Neural cell (in vitro differentiated cells): ENCODE measurements at regions not wholly inside any gene's neighbourhood (a gene's known extent, or its start where the extent isn't known, plus 50 kb on each side); places are given as distances from the start of the nearest gene placed in this dataset.
"Not testable (repeated sequence)": the region's sequence is repeated elsewhere in the genome, so short reads cannot be mapped to it uniquely, and the experiment has no call there.

Experiments used
- H2AFZ ChIP-seq: fragments of 200-600, 300-800 bp; sonication (generic), shearing (Covaris generic); 2 replicates; pipeline ENCODE4 v1.6.0; 2014; ENCODE audit warnings: low read depth, mild to moderate bottlenecking, antibody characterized with exemption, low read length, moderate library complexity
- H3F3A ChIP-seq: fragments of 200-600 bp; shearing (Covaris generic); 2 replicates; pipeline ENCODE4 v1.6.1; 2016; ENCODE audit warnings: mild to moderate bottlenecking, moderate library complexity, mixed read lengths, antibody characterized with exemption, low read length; ENCODE audit not compliant: insufficient read depth, poor library complexity, severe bottlenecking
- H3K27ac ChIP-seq: fragments of 200-600, 300-800 bp; sonication (generic), shearing (Covaris generic); 2 replicates; pipeline ENCODE4 v1.5.1; 2014; ENCODE audit warnings: mild to moderate bottlenecking, low read length, moderate library complexity
- H3K27me3 ChIP-seq: fragments of 300-800, 200-600 bp; sonication (generic), shearing (Covaris generic); 2 replicates; pipeline ENCODE4 v1.6.0; 2014; ENCODE audit warnings: mild to moderate bottlenecking, low read depth, low read length, moderate library complexity; ENCODE audit not compliant: insufficient read depth
- H3K36me3 ChIP-seq: fragments of 300-800, 200-600 bp; sonication (generic), shearing (Covaris generic); 2 replicates; pipeline ENCODE4 v1.5.1; 2014; ENCODE audit warnings: mild to moderate bottlenecking, antibody characterized with exemption, low read length, moderate library complexity; ENCODE audit not compliant: insufficient read depth
- H3K4me2 ChIP-seq: fragments of 300-800, 200-600 bp; sonication (generic), shearing (Covaris generic); 2 replicates; pipeline ENCODE4 v1.6.0; 2014; ENCODE audit warnings: mild to moderate bottlenecking, low read length
- H3K4me3 ChIP-seq: fragments of 300-800, 200-600 bp; sonication (generic), shearing (Covaris generic); 2 replicates; pipeline ENCODE4 v1.5.1; 2014; ENCODE audit warnings: mild to moderate bottlenecking, low read length, moderate library complexity
- H3K79me2 ChIP-seq: fragments of 200-600 bp; shearing (Covaris generic); replicated peaks from 2 replicates; pipeline ENCODE4 v1.6.0; 2014; ENCODE audit warnings: mild to moderate bottlenecking, low read length, moderate library complexity; ENCODE audit not compliant: insufficient read depth
- H3K9ac ChIP-seq: fragments of 300-800, 200-600 bp; sonication (generic), shearing (Covaris generic); 2 replicates; pipeline ENCODE4 v1.6.1; 2016; ENCODE audit warnings: mild to moderate bottlenecking, low read length, mixed read lengths
- H3K9me2 ChIP-seq: fragments of 200-600 bp; shearing (Covaris generic); 2 replicates; pipeline ENCODE4 v1.6.1; 2016; ENCODE audit warnings: mild to moderate bottlenecking, low read length, mixed read lengths; ENCODE audit not compliant: insufficient read depth
- H3K9me3 ChIP-seq: fragments of 200-600, 300-800 bp; sonication (generic), shearing (Covaris generic); 2 replicates; pipeline ENCODE4 v1.6.1; 2016; ENCODE audit warnings: mild to moderate bottlenecking, mixed run types, low read length, moderate library complexity, mixed read lengths
- H4K20me1 ChIP-seq: fragments of 200-600 bp; shearing (Covaris generic); 2 replicates; pipeline ENCODE4 v1.6.1; 2016; ENCODE audit warnings: mild to moderate bottlenecking, mixed run types; ENCODE audit not compliant: insufficient read depth
- EP300 ChIP-seq: fragments of 450-650 bp; conservative IDR thresholded peaks from 2 replicates; pipeline ENCODE4 v1.6.1; 2014; ENCODE audit warnings: antibody characterized with exemption, mild to moderate bottlenecking, moderate library complexity; ENCODE audit not compliant: poor library complexity, severe bottlenecking
- EZH2 ChIP-seq: fragments of 200-600, 300-800 bp; shearing (Covaris generic), sonication (generic); IDR thresholded peaks from 2 replicates; pipeline ENCODE4 v1.6.1; 2014; ENCODE audit warnings: antibody characterized with exemption, low read length, borderline replicate concordance, mild to moderate bottlenecking; ENCODE audit not compliant: insufficient read depth, poor library complexity, severe bottlenecking
- MXI1 ChIP-seq: fragments of 450-650 bp; conservative IDR thresholded peaks from 2 replicates; pipeline ENCODE4 v1.6.1; 2014; ENCODE audit warnings: antibody characterized with exemption, mild to moderate bottlenecking; ENCODE audit not compliant: poor library complexity, severe bottlenecking
- POLR2AphosphoS5 ChIP-seq: IDR thresholded peaks from 2 replicates; pipeline ENCODE4 v1.6.1; 2012
- RAD21 ChIP-seq: fragments of 450-650 bp; conservative IDR thresholded peaks from 2 replicates; pipeline ENCODE4 v1.6.1; 2014; ENCODE audit warnings: antibody characterized with exemption, mild to moderate bottlenecking, moderate library complexity
- SMC3 ChIP-seq: fragments of 450-650 bp; conservative IDR thresholded peaks from 2 replicates; pipeline ENCODE4 v1.6.1; 2014; ENCODE audit warnings: antibody characterized with exemption, mild to moderate bottlenecking, moderate library complexity; ENCODE audit not compliant: poor library complexity
- TAF1 ChIP-seq: IDR thresholded peaks from 2 replicates; pipeline ENCODE4 v1.6.1; 2012; ENCODE audit warnings: low read depth
- TF ChIP-seq, protein P1 (sequence below): fragments of 450-650 bp; IDR thresholded peaks from 2 replicates; pipeline ENCODE4 v1.5.1; 2014; ENCODE audit warnings: antibody characterized with exemption, mild to moderate bottlenecking, moderate library complexity; ENCODE audit not compliant: poor library complexity, severe bottlenecking
- TF ChIP-seq, protein P2 (sequence below): IDR thresholded peaks from 2 replicates; pipeline ENCODE4 v1.6.1; 2012; ENCODE audit warnings: borderline replicate concordance

DNA sequence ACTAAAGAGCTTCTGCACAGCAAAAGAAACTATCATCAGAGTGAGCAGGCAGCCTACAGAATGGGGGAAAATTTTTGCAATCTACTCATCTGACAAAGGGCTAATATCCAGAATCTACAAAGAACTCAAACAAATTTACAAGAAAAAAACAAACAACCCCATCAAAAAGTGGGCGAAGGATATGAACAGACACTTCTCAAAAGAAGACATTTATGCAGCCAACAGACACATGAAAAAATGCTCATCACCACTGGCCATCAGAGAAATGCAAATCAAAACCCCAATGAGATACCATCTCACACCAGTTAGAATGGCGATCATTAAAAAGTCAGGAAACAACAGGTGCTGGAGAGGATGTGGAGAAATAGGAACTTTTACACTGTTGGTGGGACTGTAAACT, 372.8 kb upstream of the CCL2 start:
- H3K27me3 ChIP-seq, H4K20me1 ChIP-seq, H3K9me3 ChIP-seq, H3K27ac ChIP-seq, H3K4me2 ChIP-seq, H2AFZ ChIP-seq, H3K9me2 ChIP-seq, H3F3A ChIP-seq, H3K36me3 ChIP-seq, H3K9ac ChIP-seq, H3K4me3 ChIP-seq, H3K79me2 ChIP-seq: not testable (repeated sequence)

DNA sequence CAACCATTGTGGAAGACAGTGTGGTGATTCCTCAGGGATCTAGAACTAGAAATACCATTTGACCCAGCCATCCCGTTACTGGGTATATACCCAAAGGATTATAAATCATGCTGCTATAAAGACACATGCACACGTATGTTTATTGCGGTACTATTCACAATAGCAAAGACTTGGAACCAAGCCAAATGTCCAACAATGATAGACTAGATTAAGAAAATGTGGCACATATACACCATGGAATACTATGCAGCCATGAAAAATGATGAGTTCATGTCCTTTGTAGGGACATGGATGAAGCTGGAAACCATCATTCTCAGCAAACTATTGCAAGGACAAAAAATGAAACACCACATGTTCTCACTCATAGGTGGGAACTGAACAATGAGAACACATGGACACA, 372.4 kb upstream of the CCL2 start:
- H3K9me3 ChIP-seq, H3K27me3 ChIP-seq, H4K20me1 ChIP-seq, H3K9me2 ChIP-seq, H3K79me2 ChIP-seq, H3K9ac ChIP-seq, H3F3A ChIP-seq, H3K4me3 ChIP-seq, H3K27ac ChIP-seq, H2AFZ ChIP-seq, H3K4me2 ChIP-seq, H3K36me3 ChIP-seq: not testable (repeated sequence)

DNA sequence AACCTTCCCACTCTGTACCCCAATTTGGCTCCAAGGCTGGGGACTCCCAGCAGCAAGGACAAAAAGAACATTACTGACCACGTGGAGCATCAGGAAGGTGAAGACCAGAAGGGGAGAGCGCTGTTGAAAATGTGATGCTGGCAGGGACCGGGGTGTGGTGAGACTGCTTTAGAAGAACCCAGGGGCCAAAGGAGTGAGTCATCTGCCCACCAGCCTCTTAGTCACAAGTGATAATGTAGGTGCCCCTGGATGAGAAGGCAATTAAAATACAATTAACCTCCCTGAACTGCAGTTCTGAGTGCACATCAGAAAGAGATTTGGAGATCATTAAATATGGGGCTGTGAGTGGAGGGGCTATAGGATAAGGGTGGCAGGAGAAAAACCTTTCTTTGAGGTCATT, 366.6 kb upstream of the CCL2 start:
- Histone ChIP-seq H3F3A (no peaks in the 10 kb centered on the region), H2AFZ (no peak overlapping the region), H3K9me2 (no peaks in the 10 kb centered on the region), H3K4me2 (no peak overlapping the region), H4K20me1 (no peaks in the 10 kb centered on the region), H3K9ac (no peak overlapping the region), H3K4me3 (no peak overlapping the region), H3K27me3 (no peaks in the 10 kb centered on the region), H3K27ac (no peak overlapping the region), H3K36me3 (no peaks in the 10 kb centered on the region), H3K9me3 (no peaks in the 10 kb centered on the region), H3K79me2 (no peaks in the 10 kb centered on the region)
- no peak for TF ChIP-seq RAD21
- no peak for TF ChIP-seq POLR2AphosphoS5
- no peak for TF ChIP-seq SMC3
- TF ChIP-seq EZH2: no peak
- TF ChIP-seq, protein P1, sequence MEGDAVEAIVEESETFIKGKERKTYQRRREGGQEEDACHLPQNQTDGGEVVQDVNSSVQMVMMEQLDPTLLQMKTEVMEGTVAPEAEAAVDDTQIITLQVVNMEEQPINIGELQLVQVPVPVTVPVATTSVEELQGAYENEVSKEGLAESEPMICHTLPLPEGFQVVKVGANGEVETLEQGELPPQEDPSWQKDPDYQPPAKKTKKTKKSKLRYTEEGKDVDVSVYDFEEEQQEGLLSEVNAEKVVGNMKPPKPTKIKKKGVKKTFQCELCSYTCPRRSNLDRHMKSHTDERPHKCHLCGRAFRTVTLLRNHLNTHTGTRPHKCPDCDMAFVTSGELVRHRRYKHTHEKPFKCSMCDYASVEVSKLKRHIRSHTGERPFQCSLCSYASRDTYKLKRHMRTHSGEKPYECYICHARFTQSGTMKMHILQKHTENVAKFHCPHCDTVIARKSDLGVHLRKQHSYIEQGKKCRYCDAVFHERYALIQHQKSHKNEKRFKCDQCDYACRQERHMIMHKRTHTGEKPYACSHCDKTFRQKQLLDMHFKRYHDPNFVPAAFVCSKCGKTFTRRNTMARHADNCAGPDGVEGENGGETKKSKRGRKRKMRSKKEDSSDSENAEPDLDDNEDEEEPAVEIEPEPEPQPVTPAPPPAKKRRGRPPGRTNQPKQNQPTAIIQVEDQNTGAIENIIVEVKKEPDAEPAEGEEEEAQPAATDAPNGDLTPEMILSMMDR: no peak
- TF ChIP-seq MXI1: no peak
- TF ChIP-seq TAF1: no peak
- no peak for TF ChIP-seq EP300
- TF ChIP-seq, protein P2, sequence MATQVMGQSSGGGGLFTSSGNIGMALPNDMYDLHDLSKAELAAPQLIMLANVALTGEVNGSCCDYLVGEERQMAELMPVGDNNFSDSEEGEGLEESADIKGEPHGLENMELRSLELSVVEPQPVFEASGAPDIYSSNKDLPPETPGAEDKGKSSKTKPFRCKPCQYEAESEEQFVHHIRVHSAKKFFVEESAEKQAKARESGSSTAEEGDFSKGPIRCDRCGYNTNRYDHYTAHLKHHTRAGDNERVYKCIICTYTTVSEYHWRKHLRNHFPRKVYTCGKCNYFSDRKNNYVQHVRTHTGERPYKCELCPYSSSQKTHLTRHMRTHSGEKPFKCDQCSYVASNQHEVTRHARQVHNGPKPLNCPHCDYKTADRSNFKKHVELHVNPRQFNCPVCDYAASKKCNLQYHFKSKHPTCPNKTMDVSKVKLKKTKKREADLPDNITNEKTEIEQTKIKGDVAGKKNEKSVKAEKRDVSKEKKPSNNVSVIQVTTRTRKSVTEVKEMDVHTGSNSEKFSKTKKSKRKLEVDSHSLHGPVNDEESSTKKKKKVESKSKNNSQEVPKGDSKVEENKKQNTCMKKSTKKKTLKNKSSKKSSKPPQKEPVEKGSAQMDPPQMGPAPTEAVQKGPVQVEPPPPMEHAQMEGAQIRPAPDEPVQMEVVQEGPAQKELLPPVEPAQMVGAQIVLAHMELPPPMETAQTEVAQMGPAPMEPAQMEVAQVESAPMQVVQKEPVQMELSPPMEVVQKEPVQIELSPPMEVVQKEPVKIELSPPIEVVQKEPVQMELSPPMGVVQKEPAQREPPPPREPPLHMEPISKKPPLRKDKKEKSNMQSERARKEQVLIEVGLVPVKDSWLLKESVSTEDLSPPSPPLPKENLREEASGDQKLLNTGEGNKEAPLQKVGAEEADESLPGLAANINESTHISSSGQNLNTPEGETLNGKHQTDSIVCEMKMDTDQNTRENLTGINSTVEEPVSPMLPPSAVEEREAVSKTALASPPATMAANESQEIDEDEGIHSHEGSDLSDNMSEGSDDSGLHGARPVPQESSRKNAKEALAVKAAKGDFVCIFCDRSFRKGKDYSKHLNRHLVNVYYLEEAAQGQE: no peak
